ENCODE measurements at regions not wholly inside any gene's neighbourhood (a gene's known extent, or its start where the extent isn't known, plus 50 kb on each side); places are given as distances from the start of the nearest gene placed in this dataset.

DNA sequence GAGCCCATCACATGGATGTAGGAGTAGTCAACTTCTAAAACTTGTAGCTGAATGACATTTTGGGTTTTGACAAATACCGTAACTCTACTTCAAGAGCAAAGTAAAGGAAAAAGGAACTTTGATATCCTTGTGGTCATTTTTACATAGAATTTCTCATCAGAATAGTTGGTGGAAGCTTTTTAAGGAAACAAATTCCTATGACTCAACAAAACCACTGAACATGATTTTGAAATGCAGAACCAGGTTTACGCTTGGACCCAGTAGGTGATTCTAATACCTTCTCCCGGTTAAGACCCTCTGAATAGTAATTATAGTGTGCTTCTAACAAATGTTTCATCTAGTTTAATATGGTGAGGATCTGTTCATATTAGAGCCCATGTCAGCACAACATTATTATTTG is 307.8 kb downstream of the GPR37 start:
- ATAC-seq (ENCODE audit: low read depth), result no peak
- POLR2A ChIA-PET, result no interaction called here
- Mint-ChIP-seq H3K4me1 (no peaks in the 10 kb centered on the region), H3K9me3 (no peaks in the 10 kb centered on the region), H3K4me3 (no peak overlapping the region), H3K36me3 (no peaks in the 10 kb centered on the region), H3K27me3 (no peaks in the 10 kb centered on the region), H3K27ac (no peak overlapping the region)
- no peak for DNase-seq

DNA sequence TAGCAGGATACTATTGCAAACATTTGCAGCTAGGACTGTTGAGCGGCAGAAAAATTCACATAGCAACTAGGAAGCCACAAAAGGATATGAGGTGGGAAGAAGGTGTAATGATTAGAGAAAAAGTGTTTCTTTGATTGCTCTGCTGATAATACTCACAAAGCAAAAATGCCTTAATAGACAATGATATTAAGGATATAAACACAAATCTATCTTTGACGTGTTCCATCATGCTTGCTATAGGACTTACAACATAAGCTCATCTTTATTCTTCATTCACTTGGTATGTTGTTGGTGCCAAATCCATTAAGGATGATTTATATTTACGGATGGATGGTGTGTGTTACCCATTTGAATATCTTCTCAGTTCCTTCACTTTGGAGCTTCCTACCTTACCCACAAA is 309.3 kb downstream of the GPR37 start:
- Mint-ChIP-seq H3K36me3 (no peaks in the 10 kb centered on the region), H3K4me3 (no peak overlapping the region), H3K4me1 (no peaks in the 10 kb centered on the region), H3K27ac (no peak overlapping the region), H3K9me3 (no peaks in the 10 kb centered on the region), H3K27me3 (no peaks in the 10 kb centered on the region)
- no peak for DNase-seq
- POLR2A ChIA-PET, result no interaction called here
- ATAC-seq (ENCODE audit: low read depth), result no peak

DNA sequence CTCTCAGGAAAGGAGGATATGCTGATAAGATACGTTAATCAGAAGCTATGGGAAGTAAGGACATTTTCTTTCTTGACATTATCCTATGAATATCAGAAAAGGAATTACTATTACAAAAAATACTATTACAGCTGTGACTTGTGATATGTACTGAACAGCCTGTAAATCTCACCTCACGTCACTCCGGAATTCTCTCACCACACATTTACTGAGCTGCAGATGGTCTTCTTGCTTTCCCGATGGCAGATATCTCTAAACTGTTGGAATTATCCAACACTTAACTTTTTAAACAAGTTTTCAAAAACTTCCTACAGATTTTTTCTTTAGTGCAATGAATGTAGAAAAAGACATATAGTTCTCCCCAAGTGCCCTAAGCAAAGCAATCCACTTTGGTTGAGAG is 313.4 kb downstream of the GPR37 start:
- Mint-ChIP-seq H3K4me3 (no peak overlapping the region), H3K36me3 (no peaks in the 10 kb centered on the region), H3K27me3 (no peaks in the 10 kb centered on the region), H3K27ac (no peak overlapping the region), H3K9me3 (no peaks in the 10 kb centered on the region), H3K4me1 (no peaks in the 10 kb centered on the region)
- DNase-seq (no peak), ATAC-seq (ENCODE audit: low read depth) (no peak)
- POLR2A ChIA-PET, result no interaction called here

DNA sequence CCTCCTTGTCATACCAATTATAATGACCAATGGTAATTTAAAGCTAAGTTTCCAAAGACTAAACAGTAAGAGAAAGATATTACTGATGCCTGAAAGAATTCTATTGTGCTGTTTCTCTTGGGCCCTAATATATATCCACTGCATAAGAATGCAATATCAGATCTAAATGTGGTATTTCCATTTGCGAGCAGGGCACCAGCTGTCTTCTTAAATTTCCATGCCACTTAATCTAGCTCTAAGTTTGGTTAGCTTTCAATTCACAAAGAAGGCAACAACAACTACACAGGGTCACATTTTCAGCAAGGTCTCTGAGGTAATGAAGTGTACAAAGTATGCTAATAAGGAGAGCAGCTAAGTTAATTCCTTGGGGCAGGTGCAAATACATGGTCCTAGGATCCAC is 315.7 kb downstream of the GPR37 start:
- POLR2A ChIA-PET, result no interaction called here
- Mint-ChIP-seq H3K36me3 (no peaks in the 10 kb centered on the region), H3K27me3 (no peaks in the 10 kb centered on the region), H3K4me3 (no peak overlapping the region), H3K9me3 (no peaks in the 10 kb centered on the region), H3K4me1 (no peaks in the 10 kb centered on the region), H3K27ac (no peak overlapping the region)
- no peak for ATAC-seq (ENCODE audit: low read depth)
- DNase-seq, result no peak

DNA sequence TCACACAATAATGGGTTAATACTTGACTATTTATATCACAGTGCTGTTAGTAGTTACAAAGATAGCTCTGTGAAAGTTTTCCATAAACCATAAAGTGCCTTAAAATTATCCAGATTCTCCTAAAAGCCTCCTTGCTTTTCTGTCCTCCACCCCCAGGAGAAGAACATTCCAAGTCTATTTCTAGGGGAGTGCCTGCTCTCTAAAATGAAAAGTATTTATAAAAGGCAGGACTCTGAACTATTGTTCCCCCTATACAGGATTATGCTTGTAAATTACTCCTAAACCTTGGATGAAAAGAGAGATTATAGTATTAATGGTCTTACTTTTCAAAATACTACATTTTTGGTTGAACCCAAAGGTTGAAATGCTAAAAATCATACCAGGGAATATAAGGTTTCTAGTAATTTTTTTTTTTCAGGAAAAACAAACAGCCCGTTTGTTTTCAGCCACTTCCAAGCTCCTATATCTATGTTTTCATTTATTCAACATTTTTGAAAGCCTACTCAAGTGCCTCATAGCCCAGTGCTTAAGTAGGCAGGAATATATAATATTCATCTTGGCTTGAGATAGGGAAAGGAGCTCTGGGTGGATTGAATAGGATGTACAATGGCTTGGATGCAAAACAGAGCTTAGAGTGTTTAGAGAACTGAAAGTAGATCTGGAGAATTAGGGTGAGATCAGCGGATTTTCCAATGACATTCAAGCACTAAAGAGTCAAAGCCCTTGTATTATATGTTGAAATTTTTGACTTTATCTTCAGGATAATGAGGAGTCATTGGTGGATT is 320.7 kb downstream of the GPR37 start:
- Mint-ChIP-seq H3K36me3 (no peaks in the 10 kb centered on the region), H3K9me3 (no peaks in the 10 kb centered on the region), H3K4me1 (no peaks in the 10 kb centered on the region), H3K27ac (no peak overlapping the region), H3K4me3 (no peak overlapping the region), H3K27me3 (no peaks in the 10 kb centered on the region)
- POLR2A ChIA-PET, result no interaction called here
- DNase-seq (no peak), ATAC-seq (ENCODE audit: low read depth) (no peak)

DNA sequence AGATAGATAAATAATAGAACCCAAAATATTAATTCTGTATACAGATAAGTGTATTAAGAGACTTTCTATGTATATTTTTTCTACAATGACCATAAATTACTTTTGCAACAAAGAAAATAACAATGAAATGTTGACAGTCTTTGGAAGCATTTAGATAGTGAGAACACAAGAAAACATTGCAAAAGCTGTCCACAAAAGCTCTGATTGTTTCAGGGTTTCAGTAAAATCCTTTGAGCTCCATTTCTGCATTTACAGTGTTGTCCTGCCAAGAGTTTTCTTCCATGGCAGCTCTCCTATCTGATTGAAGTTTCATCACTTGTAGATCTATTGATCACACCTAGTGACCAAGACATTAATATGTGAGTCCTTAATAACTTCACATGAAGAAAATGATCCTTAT is 321.8 kb downstream of the GPR37 start:
- ATAC-seq (ENCODE audit: low read depth), result no peak
- H3K4me1 Mint-ChIP-seq, result no peaks in the 10 kb centered on the region

DNA sequence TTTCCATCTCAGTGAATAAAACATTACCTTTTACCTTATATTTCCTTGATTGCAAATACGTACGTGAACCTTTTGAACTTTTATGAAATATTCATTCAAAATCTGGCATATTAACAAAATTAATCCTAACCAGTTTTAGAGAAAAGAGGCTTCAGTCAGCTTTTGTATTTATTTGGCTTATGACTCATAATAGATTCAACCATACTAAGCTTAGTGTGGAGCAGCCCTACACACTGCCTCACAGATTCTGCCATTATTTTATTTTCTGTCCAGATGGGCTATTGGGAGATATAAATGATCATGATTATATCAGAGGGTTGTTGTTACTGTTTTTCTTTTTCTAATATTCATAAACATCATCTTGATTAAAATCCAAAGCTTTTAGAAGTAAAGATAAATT is 325.5 kb downstream of the GPR37 start:
- no peak overlapping the region for H3K27ac Mint-ChIP-seq
- no peak overlapping the region for H3K4me3 Mint-ChIP-seq
- H3K36me3 Mint-ChIP-seq, result no peaks in the 10 kb centered on the region
- ATAC-seq (ENCODE audit: low read depth), result no peak
- no peak for DNase-seq
- no peaks in the 10 kb centered on the region for H3K4me1 Mint-ChIP-seq
- POLR2A ChIA-PET, result no interaction called here
- H3K9me3 Mint-ChIP-seq, result no peaks in the 10 kb centered on the region
- H3K27me3 Mint-ChIP-seq, result no peaks in the 10 kb centered on the region

More for the DNA sequence above, 321.8 kb downstream of the GPR37 start:
- Mint-ChIP-seq H3K27me3 (no peaks in the 10 kb centered on the region), H3K27ac (no peak overlapping the region), H3K4me3 (no peak overlapping the region), H3K9me3 (no peaks in the 10 kb centered on the region), H3K36me3 (no peaks in the 10 kb centered on the region)
- POLR2A ChIA-PET, result no interaction called here
- DNase-seq, result no peak

DNA sequence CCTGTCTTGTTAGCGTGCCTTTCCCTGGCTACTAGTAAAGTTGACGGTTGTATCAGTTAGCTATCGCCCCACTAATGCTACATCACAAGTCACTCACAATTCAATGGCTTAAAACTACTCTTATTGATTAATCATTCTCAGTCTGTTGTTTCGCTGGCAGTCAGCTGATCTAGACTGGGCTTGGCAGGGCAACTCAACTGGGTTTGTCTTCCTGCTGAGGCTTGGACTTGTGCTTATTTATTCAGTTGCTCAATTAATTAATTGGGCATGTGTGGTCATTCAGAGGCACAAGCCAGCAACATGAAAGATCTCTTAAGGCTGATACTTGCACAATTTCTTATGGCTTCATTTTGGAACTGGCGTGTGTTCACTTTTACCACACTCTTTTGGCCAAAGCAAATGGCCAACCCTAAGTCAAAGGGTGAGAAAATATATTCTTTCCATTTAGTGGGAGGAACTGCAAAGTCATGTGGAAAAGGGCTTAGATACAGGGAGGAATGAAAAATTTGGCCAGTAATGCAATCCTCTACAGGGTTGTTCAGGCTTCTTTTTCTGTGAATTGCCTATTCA is 333.5 kb downstream of the GPR37 start:
- DNase-seq, result no peak
- Mint-ChIP-seq H3K27ac (no peak overlapping the region), H3K4me1 (no peaks in the 10 kb centered on the region), H3K36me3 (no peaks in the 10 kb centered on the region), H3K27me3 (no peaks in the 10 kb centered on the region), H3K9me3 (no peaks in the 10 kb centered on the region), H3K4me3 (no peak overlapping the region)
- POLR2A ChIA-PET, result no interaction called here
- no peak for ATAC-seq (ENCODE audit: low read depth)

DNA sequence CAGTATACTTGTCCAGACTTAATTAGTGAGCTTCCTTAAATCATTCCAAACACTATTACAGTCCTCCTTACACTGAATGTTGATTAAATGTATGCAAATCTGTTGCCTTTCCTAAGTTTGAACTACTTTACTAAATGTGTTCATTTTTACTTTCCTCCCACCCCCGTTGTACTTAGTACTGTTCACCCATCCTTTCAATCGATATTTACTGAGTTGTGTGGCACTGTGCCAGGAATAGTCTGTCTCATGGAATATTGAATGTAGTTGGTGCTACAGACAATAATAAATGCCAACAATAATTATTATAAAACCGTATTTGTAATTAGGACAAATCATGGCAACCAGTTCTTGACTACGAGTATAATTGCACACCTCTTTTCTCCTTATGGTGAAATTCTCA is 335.7 kb downstream of the GPR37 start:
- Mint-ChIP-seq H3K4me1 (no peaks in the 10 kb centered on the region), H3K4me3 (no peak overlapping the region), H3K27ac (no peak overlapping the region), H3K9me3 (no peaks in the 10 kb centered on the region), H3K36me3 (no peaks in the 10 kb centered on the region), H3K27me3 (no peaks in the 10 kb centered on the region)
- no peak for DNase-seq
- POLR2A ChIA-PET, result no interaction called here
- no peak for ATAC-seq (ENCODE audit: low read depth)

DNA sequence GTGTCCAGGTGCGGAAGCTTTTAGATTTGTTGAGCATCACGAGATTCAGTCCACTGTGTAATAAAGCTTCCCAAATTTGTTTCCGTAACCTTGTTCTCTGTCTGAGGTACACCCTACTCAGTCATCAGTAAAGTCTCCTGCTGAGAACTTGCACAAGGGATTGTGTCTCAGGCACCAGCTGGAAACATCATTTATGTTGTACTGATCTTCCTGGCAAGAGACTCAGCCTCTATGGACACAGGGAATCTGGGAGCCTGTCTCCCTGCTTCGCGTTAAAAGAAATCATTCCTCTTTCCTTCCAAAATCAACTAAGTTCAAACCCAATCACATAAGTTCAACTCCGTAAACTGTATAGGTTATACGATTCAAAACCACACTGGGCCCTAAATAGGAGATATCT is 336.8 kb downstream of the GPR37 start:
- DNase-seq (no peak), ATAC-seq (ENCODE audit: low read depth) (no peak)
- Mint-ChIP-seq H3K4me1 (no peaks in the 10 kb centered on the region), H3K4me3 (no peak overlapping the region), H3K27ac (no peak overlapping the region), H3K36me3 (no peaks in the 10 kb centered on the region), H3K9me3 (no peaks in the 10 kb centered on the region), H3K27me3 (no peaks in the 10 kb centered on the region)
- POLR2A ChIA-PET, result no interaction called here

DNA sequence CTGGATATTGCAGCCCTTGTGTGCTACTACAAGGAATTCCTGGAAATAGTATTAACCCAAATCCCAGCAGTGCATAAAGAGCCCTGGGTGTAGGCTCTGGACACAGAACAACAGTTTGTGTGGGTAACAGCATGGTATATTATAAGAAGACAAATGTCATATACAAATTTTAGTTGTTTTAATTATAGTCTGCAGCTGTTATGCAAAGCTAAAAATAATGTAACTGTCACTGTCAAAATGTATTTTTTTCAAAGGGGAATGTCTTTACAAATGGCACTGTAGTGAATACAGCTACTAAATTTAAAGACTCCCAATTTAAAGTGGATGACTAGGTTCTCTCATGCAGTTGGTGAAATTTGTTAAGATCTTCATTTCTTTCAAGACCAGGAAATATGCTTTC is 339.0 kb downstream of the GPR37 start:
- Mint-ChIP-seq H3K27ac (no peak overlapping the region), H3K9me3 (peaks cover 1% of the 10 kb centered on the region), H3K4me1 (no peaks in the 10 kb centered on the region), H3K4me3 (no peak overlapping the region), H3K36me3 (no peaks in the 10 kb centered on the region), H3K27me3 (no peaks in the 10 kb centered on the region)
- ATAC-seq (ENCODE audit: low read depth), result no peak
- POLR2A ChIA-PET, result no interaction called here
- DNase-seq, result no peak

DNA sequence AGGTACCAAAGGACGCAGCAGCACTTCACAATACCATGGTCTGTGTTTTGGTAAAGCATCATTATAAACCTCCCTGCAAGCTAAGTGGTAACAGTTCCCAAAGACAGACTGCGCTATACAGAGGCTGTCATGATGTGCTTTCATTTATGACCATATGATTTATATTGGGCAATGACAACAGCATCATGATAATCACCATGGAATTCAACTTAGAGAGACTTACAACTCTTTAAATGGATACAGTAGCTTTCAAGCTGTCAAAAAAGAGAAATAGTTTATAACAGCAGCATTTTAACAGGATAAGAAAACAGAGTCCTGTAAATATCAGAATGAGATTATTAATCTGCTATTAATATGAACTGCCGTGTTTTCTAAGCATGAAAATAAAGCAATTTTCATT is 341.7 kb downstream of the GPR37 start:
- Mint-ChIP-seq H3K36me3 (no peaks in the 10 kb centered on the region), H3K4me1 (no peaks in the 10 kb centered on the region), H3K27ac (no peak overlapping the region), H3K4me3 (no peak overlapping the region), H3K27me3 (no peaks in the 10 kb centered on the region), H3K9me3 (peaks cover 1% of the 10 kb centered on the region)
- DNase-seq (no peak), ATAC-seq (ENCODE audit: low read depth) (no peak)
- POLR2A ChIA-PET, result no interaction called here

DNA sequence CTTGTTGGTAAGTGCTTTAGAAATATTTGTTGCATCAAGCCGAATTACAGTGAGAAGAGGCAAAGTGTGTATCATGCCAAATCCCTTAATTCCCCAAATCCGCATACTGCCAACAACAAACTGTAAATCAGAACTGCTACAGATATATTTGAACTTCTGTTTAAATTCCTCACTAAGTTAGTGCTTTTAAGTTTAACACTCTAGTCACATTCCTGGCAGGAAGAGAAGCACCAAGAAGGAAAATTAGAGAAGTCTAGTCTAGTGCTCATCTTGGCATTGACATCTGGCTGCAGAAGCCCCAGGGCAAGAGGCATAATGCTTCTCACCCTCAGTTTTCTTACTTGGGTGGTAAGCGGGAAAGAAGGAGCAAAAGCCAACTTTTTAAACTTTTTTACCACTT is 343.5 kb downstream of the GPR37 start:
- no peaks in the 10 kb centered on the region for H3K27me3 Mint-ChIP-seq
- ATAC-seq (ENCODE audit: low read depth) (no peak), DNase-seq (no peak)
- no peak overlapping the region for H3K27ac Mint-ChIP-seq
- POLR2A ChIA-PET, result no interaction called here
- peaks cover 1% of the 10 kb centered on the region for H3K9me3 Mint-ChIP-seq
- no peaks in the 10 kb centered on the region for H3K4me1 Mint-ChIP-seq
- no peaks in the 10 kb centered on the region for H3K36me3 Mint-ChIP-seq
- no peak overlapping the region for H3K4me3 Mint-ChIP-seq

DNA sequence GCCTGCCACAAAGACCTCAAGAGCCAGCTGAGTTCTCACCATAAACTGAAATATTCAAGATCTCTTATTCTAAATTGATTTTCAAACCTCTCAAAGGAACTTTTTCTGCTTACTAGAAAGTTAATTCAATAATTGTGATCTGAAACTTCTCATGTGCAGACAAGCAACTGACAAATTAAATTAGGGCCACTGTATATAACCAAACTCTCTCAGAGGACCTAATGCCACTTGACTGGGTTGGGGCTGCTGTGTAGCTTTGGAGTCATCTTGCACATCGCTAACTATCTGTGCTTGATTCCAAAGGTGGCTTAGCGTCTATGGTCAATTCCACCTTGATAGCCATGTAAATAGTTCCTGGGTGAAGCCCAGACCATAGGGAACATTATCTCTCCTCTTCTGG is 345.2 kb downstream of the GPR37 start:
- DNase-seq (no peak), ATAC-seq (ENCODE audit: low read depth) (no peak)
- Mint-ChIP-seq H3K4me1 (no peaks in the 10 kb centered on the region), H3K27ac (no peak overlapping the region), H3K9me3 (peaks cover 1% of the 10 kb centered on the region), H3K27me3 (no peaks in the 10 kb centered on the region), H3K4me3 (no peak overlapping the region), H3K36me3 (no peaks in the 10 kb centered on the region)
- POLR2A ChIA-PET, result no interaction called here

DNA sequence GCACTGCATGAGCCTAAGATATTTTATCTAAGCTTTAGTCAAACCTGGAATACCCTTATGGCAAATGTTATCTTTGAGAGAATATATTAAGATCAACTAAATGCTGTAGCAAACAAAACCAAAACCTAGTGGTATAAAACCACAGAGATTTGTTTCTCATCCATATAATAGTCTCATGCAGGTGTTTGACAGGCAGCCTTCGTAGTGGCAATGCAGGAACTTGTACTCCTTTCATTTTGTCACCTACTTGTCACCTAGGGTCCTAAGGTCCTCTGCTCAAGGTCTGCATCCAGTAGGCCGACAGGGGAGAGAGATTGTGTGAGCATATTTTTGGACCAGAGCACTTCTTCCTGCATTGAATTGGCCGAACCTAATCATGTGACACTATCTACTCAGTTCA is 352.6 kb downstream of the GPR37 start:
- Mint-ChIP-seq H3K36me3 (no peaks in the 10 kb centered on the region), H3K4me3 (no peak overlapping the region), H3K4me1 (no peaks in the 10 kb centered on the region), H3K9me3 (no peaks in the 10 kb centered on the region), H3K27me3 (no peaks in the 10 kb centered on the region), H3K27ac (no peak overlapping the region)
- DNase-seq, result no peak
- POLR2A ChIA-PET, result no interaction called here
- ATAC-seq (ENCODE audit: low read depth), result no peak
